Progenitor cell of endocrine pancreas (in vitro differentiated cells): ENCODE measurements at regions not wholly inside any gene's neighbourhood (a gene's known extent, or its start where the extent isn't known, plus 50 kb on each side); places are given as distances from the start of the nearest gene placed in this dataset.

Experiments
- DNase-seq: peaks from one replicate; pipeline ENCODE4 v3.0.0; 2021; ENCODE audit warnings: low spot score; ENCODE audit not compliant: unreplicated experiment
- H3K27ac Mint-ChIP-seq: 2 replicates; pipeline ENCODE4 v1.8.0; 2021; ENCODE audit warnings: mild to moderate bottlenecking, moderate library complexity, mixed read lengths
- H3K27me3 Mint-ChIP-seq: 2 replicates; pipeline ENCODE4 v1.8.0; 2021; ENCODE audit warnings: mixed read lengths
- H3K36me3 Mint-ChIP-seq: 2 replicates; pipeline ENCODE4 v1.8.0; 2022; ENCODE audit warnings: mixed read lengths; ENCODE audit not compliant: insufficient read depth
- H3K4me1 Mint-ChIP-seq: 2 replicates; pipeline ENCODE4 v1.8.0; 2021; ENCODE audit warnings: low read depth, mixed read lengths
- H3K4me3 Mint-ChIP-seq: 2 replicates; pipeline ENCODE4 v1.8.0; 2021; ENCODE audit warnings: low read depth, mild to moderate bottlenecking, moderate library complexity, mixed read lengths
- H3K9me3 Mint-ChIP-seq: 2 replicates; pipeline ENCODE4 v1.8.0; 2021; ENCODE audit warnings: low read depth, mixed read lengths
- CTCF ChIP-seq: fragments of 200-600 bp; sonication (generic); IDR thresholded peaks from one replicate; pipeline ENCODE4 v1.5.0; 2021; ENCODE audit warnings: antibody characterized with exemption, mild to moderate bottlenecking; ENCODE audit not compliant: unreplicated experiment

GRCh38 chr1:172763057-172763456 lies 104.2 kb downstream of the FASLG start:
- Mint-ChIP-seq H3K36me3 (no peaks in the 10 kb centered on the region), H3K4me1 (no peaks in the 10 kb centered on the region), H3K27ac (no peak overlapping the region), H3K4me3 (no peak overlapping the region), H3K27me3 (no peaks in the 10 kb centered on the region), H3K9me3 (no peaks in the 10 kb centered on the region)
- TF ChIP-seq CTCF: no peak
- DNase-seq: no peak

- no peaks in the 10 kb centered on the region for H3K9me3 Mint-ChIP-seq
- H3K4me3 Mint-ChIP-seq: no peak overlapping the region
- no peak for TF ChIP-seq CTCF
- no peak overlapping the region for H3K27ac Mint-ChIP-seq
- H3K36me3 Mint-ChIP-seq: no peaks in the 10 kb centered on the region
- DNase-seq: no peak
- no peaks in the 10 kb centered on the region for H3K27me3 Mint-ChIP-seq
- H3K4me1 Mint-ChIP-seq: no peaks in the 10 kb centered on the region
These were observed 105.5 kb downstream of the FASLG start for GRCh38 chr1:172764378-172764777.

- no peaks in the 10 kb centered on the region for H3K4me1 Mint-ChIP-seq
- no peak overlapping the region for H3K27ac Mint-ChIP-seq
- no peak overlapping the region for H3K4me3 Mint-ChIP-seq
- no peaks in the 10 kb centered on the region for H3K9me3 Mint-ChIP-seq
- no peak for DNase-seq
- H3K27me3 Mint-ChIP-seq: no peaks in the 10 kb centered on the region
- H3K36me3 Mint-ChIP-seq: no peaks in the 10 kb centered on the region
- TF ChIP-seq CTCF: no peak
These were observed 107.6 kb downstream of the FASLG start for GRCh38 chr1:172766462-172766861.

GRCh38 chr1:172770071-172770470 lies 111.2 kb downstream of the FASLG start:
- DNase-seq: no peak
- Mint-ChIP-seq H3K4me1 (no peaks in the 10 kb centered on the region), H3K9me3 (no peaks in the 10 kb centered on the region), H3K36me3 (no peaks in the 10 kb centered on the region), H3K4me3 (no peak overlapping the region), H3K27ac (no peak overlapping the region), H3K27me3 (no peaks in the 10 kb centered on the region)
- TF ChIP-seq CTCF: no peak

- Mint-ChIP-seq H3K27ac (no peak overlapping the region), H3K27me3 (no peaks in the 10 kb centered on the region), H3K36me3 (no peaks in the 10 kb centered on the region), H3K4me1 (no peaks in the 10 kb centered on the region), H3K4me3 (no peak overlapping the region), H3K9me3 (no peaks in the 10 kb centered on the region)
- TF ChIP-seq CTCF: no peak
- no peak for DNase-seq
These were observed 115.7 kb downstream of the FASLG start for GRCh38 chr1:172774561-172774960.
